WTC11 (cell line): ENCODE measurements at regions not wholly inside any gene's neighbourhood (a gene's known extent, or its start where the extent isn't known, plus 50 kb on each side); places are given as distances from the start of the nearest gene placed in this dataset.

ENCODE experiments used
- ATAC-seq: fragments of 200-7000 bp; cut with Tn5 transposase; 2 replicates; pipeline ENCODE4 v1.10.0; 2021; ENCODE audit warnings: mild to moderate bottlenecking, moderate library complexity
- CTCF ChIA-PET: fragments of 300-600 bp; sonication (Branson Sonifier 250); formaldehyde crosslinking; loops from one replicate; lab custom pipeline; 2021; ENCODE audit warnings: antibody characterized with exemption; lab: Charles Lee
- POLR2A ChIA-PET: fragments of 350-600 bp; sonication (Branson Sonifier 250); formaldehyde crosslinking; loops from one replicate; lab custom pipeline; 2021; ENCODE audit warnings: antibody characterized with exemption; lab: Charles Lee
- DNase-seq: peaks from one replicate; pipeline ENCODE4 v3.0.0; 2021; ENCODE audit warnings: low spot score
- H3K27ac Mint-ChIP-seq: 2 replicates; pipeline ENCODE4 v1.8.0; 2021; ENCODE audit warnings: mixed read lengths
- H3K27me3 Mint-ChIP-seq: 2 replicates; pipeline ENCODE4 v1.8.0; 2021; ENCODE audit warnings: low read depth, mild to moderate bottlenecking, moderate library complexity, mixed read lengths
- H3K36me3 Mint-ChIP-seq: 2 replicates; pipeline ENCODE4 v1.8.0; 2021; ENCODE audit warnings: mixed read lengths
- H3K4me1 Mint-ChIP-seq: 2 replicates; pipeline ENCODE4 v1.8.0; 2022; ENCODE audit warnings: mixed read lengths
- H3K4me3 Mint-ChIP-seq: 2 replicates; pipeline ENCODE4 v1.8.0; 2021; ENCODE audit warnings: mild to moderate bottlenecking, moderate library complexity, mixed read lengths
- H3K9me3 Mint-ChIP-seq: 2 replicates; pipeline ENCODE4 v1.8.0; 2021; ENCODE audit warnings: mixed read lengths
- CREB1 ChIP-seq: sonication (generic); formaldehyde crosslinking; IDR thresholded peaks from 2 replicates; pipeline ENCODE4 v1.8.0; 2023; ENCODE audit warnings: mild to moderate bottlenecking, missing genetic modification reagents
- ESRRA ChIP-seq: sonication (generic); formaldehyde crosslinking; IDR thresholded peaks from 2 replicates; pipeline ENCODE4 v1.8.1; 2022; ENCODE audit warnings: mild to moderate bottlenecking, missing genetic modification reagents, borderline replicate concordance
- NR1H2 ChIP-seq: sonication (generic); formaldehyde crosslinking; IDR thresholded peaks from 2 replicates; pipeline ENCODE4 v1.9.0; 2021; ENCODE audit warnings: mild to moderate bottlenecking, moderate library complexity, missing genetic modification reagents
- RELA ChIP-seq: sonication (generic); formaldehyde crosslinking; IDR thresholded peaks from 2 replicates; pipeline ENCODE4 v1.8.1; 2022; ENCODE audit warnings: missing genetic modification reagents, mild to moderate bottlenecking, borderline replicate concordance
- RORB ChIP-seq: fragments of 250-450 bp; sonication (Bioruptor Pico); IDR thresholded peaks from 2 replicates; pipeline ENCODE4 v1.9.0; 2021; ENCODE audit warnings: mild to moderate bottlenecking
- SOX15 ChIP-seq: fragments of 250-450 bp; sonication (Bioruptor Pico); IDR thresholded peaks from 2 replicates; pipeline ENCODE4 v1.9.0; 2021; ENCODE audit warnings: mild to moderate bottlenecking
- ZNF317 ChIP-seq: sonication (generic); formaldehyde crosslinking; IDR thresholded peaks from 2 replicates; pipeline ENCODE4 v1.8.1; 2023; ENCODE audit warnings: low read depth, mild to moderate bottlenecking, moderate library complexity, missing genetic modification reagents, borderline replicate concordance
- TF ChIP-seq, protein P1 (sequence below): sonication (generic); formaldehyde crosslinking; IDR thresholded peaks from 2 replicates; pipeline ENCODE4 v1.8.1; 2022; ENCODE audit warnings: missing genetic modification reagents, borderline replicate concordance
- TF ChIP-seq, protein P2 (sequence below): sonication (generic); formaldehyde crosslinking; IDR thresholded peaks from 2 replicates; pipeline ENCODE4 v1.8.1; 2022; ENCODE audit warnings: low read depth, mild to moderate bottlenecking, moderate library complexity, missing genetic modification reagents, borderline replicate concordance
- TF ChIP-seq, protein P3 (sequence below): sonication (generic); formaldehyde crosslinking; IDR thresholded peaks from 2 replicates; pipeline ENCODE4 v1.8.0; 2022; ENCODE audit warnings: missing genetic modification reagents
- TF ChIP-seq, protein P4 (sequence below): fragments of 250-450 bp; sonication (Bioruptor Pico); conservative IDR thresholded peaks from 2 replicates; pipeline ENCODE4 v1.9.0; 2021; ENCODE audit warnings: mild to moderate bottlenecking
- TF ChIP-seq, protein P5 (sequence below): sonication (generic); formaldehyde crosslinking; IDR thresholded peaks from 2 replicates; pipeline ENCODE4 v1.8.1; 2023; ENCODE audit warnings: mild to moderate bottlenecking, moderate library complexity, missing genetic modification reagents
- TF ChIP-seq, protein P6 (sequence below): sonication (generic); formaldehyde crosslinking; conservative IDR thresholded peaks from 2 replicates; pipeline ENCODE4 v1.8.1; 2023; ENCODE audit warnings: mild to moderate bottlenecking, low read depth, missing genetic modification reagents, moderate library complexity
- TF ChIP-seq, protein P7 (sequence below): sonication (generic); formaldehyde crosslinking; IDR thresholded peaks from 2 replicates; pipeline ENCODE4 v1.8.0; 2022; ENCODE audit warnings: mild to moderate bottlenecking, missing genetic modification reagents
- TF ChIP-seq, protein P8 (sequence below): fragments of 250-450 bp; sonication (Bioruptor Pico); IDR thresholded peaks from 2 replicates; pipeline ENCODE4 v1.9.0; 2021; ENCODE audit warnings: moderate library complexity, mild to moderate bottlenecking, inconsistent platforms, borderline replicate concordance

DNA sequence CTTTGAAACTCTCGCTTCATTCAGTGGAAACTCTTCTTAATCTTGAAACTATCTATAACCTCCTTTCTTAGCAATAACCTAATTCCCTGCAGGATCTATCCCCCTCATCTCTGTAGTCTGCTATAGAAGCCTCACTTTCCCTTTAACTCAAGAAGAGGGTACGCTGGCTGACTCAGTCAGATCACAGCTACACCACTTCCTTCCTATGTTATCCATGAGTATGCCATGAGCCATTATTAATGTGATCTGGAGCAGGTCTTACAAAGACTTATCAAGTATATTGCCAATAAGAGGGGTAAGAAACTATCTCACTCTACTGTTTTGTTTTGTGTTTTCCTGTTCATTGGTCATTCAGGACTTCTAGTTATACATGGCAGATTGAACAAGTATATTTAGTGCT, 165.3 kb downstream of the PJA1 start:
- no peak overlapping the region for H3K4me3 Mint-ChIP-seq
- DNase-seq (no peak), ATAC-seq (no peak)
- POLR2A ChIA-PET: no interaction called here
- no peaks in the 10 kb centered on the region; the same call in 1 of the 2 replicates for H3K27me3 Mint-ChIP-seq
- no peaks in the 10 kb centered on the region for H3K9me3 Mint-ChIP-seq
- no peaks in the 10 kb centered on the region for H3K4me1 Mint-ChIP-seq
- H3K27ac Mint-ChIP-seq: no peak overlapping the region
- TF ChIP-seq, protein P1, sequence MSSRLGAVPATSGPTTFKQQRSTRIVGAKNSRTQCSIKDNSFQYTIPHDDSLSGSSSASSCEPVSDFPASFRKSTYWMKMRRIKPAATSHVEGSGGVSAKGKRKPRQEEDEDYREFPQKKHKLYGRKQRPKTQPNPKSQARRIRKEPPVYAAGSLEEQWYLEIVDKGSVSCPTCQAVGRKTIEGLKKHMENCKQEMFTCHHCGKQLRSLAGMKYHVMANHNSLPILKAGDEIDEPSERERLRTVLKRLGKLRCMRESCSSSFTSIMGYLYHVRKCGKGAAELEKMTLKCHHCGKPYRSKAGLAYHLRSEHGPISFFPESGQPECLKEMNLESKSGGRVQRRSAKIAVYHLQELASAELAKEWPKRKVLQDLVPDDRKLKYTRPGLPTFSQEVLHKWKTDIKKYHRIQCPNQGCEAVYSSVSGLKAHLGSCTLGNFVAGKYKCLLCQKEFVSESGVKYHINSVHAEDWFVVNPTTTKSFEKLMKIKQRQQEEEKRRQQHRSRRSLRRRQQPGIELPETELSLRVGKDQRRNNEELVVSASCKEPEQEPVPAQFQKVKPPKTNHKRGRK: no peak
- TF ChIP-seq ESRRA: no peak
- TF ChIP-seq, protein P2, sequence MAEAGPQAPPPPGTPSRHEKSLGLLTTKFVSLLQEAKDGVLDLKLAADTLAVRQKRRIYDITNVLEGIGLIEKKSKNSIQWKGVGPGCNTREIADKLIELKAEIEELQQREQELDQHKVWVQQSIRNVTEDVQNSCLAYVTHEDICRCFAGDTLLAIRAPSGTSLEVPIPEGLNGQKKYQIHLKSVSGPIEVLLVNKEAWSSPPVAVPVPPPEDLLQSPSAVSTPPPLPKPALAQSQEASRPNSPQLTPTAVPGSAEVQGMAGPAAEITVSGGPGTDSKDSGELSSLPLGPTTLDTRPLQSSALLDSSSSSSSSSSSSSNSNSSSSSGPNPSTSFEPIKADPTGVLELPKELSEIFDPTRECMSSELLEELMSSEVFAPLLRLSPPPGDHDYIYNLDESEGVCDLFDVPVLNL (CRISPR knock-in tag): no peak
- TF ChIP-seq, protein P3, sequence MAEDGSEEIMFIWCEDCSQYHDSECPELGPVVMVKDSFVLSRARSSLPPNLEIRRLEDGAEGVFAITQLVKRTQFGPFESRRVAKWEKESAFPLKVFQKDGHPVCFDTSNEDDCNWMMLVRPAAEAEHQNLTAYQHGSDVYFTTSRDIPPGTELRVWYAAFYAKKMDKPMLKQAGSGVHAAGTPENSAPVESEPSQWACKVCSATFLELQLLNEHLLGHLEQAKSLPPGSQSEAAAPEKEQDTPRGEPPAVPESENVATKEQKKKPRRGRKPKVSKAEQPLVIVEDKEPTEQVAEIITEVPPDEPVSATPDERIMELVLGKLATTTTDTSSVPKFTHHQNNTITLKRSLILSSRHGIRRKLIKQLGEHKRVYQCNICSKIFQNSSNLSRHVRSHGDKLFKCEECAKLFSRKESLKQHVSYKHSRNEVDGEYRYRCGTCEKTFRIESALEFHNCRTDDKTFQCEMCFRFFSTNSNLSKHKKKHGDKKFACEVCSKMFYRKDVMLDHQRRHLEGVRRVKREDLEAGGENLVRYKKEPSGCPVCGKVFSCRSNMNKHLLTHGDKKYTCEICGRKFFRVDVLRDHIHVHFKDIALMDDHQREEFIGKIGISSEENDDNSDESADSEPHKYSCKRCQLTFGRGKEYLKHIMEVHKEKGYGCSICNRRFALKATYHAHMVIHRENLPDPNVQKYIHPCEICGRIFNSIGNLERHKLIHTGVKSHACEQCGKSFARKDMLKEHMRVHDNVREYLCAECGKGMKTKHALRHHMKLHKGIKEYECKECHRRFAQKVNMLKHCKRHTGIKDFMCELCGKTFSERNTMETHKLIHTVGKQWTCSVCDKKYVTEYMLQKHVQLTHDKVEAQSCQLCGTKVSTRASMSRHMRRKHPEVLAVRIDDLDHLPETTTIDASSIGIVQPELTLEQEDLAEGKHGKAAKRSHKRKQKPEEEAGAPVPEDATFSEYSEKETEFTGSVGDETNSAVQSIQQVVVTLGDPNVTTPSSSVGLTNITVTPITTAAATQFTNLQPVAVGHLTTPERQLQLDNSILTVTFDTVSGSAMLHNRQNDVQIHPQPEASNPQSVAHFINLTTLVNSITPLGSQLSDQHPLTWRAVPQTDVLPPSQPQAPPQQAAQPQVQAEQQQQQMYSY (CRISPR knock-in tag): no peak
- TF ChIP-seq RELA (CRISPR knock-in tag): no peak
- TF ChIP-seq, protein P4, sequence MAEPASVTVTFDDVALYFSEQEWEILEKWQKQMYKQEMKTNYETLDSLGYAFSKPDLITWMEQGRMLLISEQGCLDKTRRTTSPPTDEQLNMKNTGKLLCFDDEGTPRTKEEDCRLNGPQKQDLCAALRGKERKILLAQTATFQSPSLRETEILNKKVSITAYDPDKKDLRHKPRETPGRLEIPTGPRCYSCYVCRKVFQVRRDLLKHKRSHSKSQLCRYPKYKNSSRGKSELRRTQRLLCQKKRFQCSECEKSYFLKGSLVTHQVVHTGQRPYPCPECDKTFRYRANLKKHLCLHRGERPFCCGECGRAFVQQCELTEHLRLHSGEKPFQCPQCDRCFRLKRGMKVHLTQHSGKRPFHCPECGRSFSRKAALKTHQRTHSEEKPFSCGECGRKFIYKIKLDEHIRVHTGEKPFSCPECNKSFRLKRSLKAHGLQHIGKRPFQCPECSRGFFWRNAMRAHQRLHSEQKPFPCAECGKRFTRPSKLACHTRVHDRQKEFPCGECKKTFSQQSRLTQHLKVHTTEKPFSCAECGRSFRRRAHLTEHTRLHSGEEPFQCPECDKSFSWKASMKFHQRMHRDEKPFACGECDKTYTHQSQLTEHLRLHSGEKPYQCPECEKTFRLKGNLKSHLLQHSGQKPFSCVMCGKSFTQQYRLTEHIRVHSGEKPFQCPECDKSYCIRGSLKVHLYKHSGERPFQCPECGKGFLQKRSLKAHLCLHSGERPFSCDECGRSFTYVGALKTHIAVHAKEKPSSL (CRISPR knock-in tag): no peak
- TF ChIP-seq, protein P5, sequence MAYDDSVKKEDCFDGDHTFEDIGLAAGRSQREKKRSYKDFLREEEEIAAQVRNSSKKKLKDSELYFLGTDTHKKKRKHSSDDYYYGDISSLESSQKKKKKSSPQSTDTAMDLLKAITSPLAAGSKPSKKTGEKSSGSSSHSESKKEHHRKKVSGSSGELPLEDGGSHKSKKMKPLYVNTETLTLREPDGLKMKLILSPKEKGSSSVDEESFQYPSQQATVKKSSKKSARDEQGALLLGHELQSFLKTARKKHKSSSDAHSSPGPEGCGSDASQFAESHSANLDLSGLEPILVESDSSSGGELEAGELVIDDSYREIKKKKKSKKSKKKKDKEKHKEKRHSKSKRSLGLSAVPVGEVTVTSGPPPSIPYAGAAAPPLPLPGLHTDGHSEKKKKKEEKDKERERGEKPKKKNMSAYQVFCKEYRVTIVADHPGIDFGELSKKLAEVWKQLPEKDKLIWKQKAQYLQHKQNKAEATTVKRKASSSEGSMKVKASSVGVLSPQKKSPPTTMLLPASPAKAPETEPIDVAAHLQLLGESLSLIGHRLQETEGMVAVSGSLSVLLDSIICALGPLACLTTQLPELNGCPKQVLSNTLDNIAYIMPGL (CRISPR knock-in tag): no peak
- TF ChIP-seq, protein P6, sequence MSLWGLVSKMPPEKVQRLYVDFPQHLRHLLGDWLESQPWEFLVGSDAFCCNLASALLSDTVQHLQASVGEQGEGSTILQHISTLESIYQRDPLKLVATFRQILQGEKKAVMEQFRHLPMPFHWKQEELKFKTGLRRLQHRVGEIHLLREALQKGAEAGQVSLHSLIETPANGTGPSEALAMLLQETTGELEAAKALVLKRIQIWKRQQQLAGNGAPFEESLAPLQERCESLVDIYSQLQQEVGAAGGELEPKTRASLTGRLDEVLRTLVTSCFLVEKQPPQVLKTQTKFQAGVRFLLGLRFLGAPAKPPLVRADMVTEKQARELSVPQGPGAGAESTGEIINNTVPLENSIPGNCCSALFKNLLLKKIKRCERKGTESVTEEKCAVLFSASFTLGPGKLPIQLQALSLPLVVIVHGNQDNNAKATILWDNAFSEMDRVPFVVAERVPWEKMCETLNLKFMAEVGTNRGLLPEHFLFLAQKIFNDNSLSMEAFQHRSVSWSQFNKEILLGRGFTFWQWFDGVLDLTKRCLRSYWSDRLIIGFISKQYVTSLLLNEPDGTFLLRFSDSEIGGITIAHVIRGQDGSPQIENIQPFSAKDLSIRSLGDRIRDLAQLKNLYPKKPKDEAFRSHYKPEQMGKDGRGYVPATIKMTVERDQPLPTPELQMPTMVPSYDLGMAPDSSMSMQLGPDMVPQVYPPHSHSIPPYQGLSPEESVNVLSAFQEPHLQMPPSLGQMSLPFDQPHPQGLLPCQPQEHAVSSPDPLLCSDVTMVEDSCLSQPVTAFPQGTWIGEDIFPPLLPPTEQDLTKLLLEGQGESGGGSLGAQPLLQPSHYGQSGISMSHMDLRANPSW (CRISPR knock-in tag): no peak
- TF ChIP-seq NR1H2 (CRISPR knock-in tag): no peak
- TF ChIP-seq, protein P7, sequence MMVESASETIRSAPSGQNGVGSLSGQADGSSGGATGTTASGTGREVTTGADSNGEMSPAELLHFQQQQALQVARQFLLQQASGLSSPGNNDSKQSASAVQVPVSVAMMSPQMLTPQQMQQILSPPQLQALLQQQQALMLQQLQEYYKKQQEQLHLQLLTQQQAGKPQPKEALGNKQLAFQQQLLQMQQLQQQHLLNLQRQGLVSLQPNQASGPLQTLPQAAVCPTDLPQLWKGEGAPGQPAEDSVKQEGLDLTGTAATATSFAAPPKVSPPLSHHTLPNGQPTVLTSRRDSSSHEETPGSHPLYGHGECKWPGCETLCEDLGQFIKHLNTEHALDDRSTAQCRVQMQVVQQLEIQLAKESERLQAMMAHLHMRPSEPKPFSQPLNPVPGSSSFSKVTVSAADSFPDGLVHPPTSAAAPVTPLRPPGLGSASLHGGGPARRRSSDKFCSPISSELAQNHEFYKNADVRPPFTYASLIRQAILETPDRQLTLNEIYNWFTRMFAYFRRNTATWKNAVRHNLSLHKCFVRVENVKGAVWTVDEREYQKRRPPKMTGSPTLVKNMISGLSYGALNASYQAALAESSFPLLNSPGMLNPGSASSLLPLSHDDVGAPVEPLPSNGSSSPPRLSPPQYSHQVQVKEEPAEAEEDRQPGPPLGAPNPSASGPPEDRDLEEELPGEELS (CRISPR knock-in tag): no peak
- no peak for TF ChIP-seq CREB1 (CRISPR knock-in tag)
- no peak for TF ChIP-seq SOX15 (CRISPR knock-in tag)
- TF ChIP-seq, protein P8, sequence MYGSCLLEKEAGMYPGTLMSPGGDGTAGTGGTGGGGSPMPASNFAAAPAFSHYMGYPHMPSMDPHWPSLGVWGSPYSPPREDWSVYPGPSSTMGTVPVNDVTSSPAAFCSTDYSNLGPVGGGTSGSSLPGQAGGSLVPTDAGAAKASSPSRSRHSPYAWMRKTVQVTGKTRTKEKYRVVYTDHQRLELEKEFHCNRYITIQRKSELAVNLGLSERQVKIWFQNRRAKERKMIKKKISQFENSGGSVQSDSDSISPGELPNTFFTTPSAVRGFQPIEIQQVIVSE (CRISPR knock-in tag): no peak
- no peak for TF ChIP-seq RORB (CRISPR knock-in tag)
- TF ChIP-seq ZNF317: no peak
- TF ChIP-seq, all 79 proteins: peak for 0
- CTCF ChIA-PET: interaction anchor here (0.9 kb wide), 1 partner anchor 222 kb away, joined by 3 read pairs; no protein-coding TSS in a partner anchor
- H3K36me3 Mint-ChIP-seq: no peaks in the 10 kb centered on the region
